Spleen (tissue), 7 donors: ENCODE measurements at regions not wholly inside any gene's neighbourhood (a gene's known extent, or its start where the extent isn't known, plus 50 kb on each side); places are given as distances from the start of the nearest gene placed in this dataset.

Experiments used
- CTCF ChIP-seq, 11 experiments: fragments of 200-600 bp in 7 of 11; fragments of 450-650 bp in 4 of 11; sonication (generic) in 4 of 11; IDR thresholded peaks in 8 of 11; conservative IDR thresholded peaks in 3 of 11; 1 replicate in 7 of 11; 2 replicates in 4 of 11; pipeline versions ENCODE4 v1.4.0 to v1.8.0; 2016 to 2021; ENCODE audit warnings: antibody characterized with exemption in 11 of 11, inconsistent platforms in 4 of 11, mild to moderate bottlenecking in 1 of 11
- POLR2AphosphoS5 ChIP-seq, 3 donors: sonication (generic); formaldehyde crosslinking; IDR thresholded peaks; one replicate each; pipeline ENCODE4 v1.5.1; 2017; ENCODE audit warnings: antibody characterized with exemption in 3 of 3
- donor health status: DM: no; HTN: no; CAD: no; lungs with moderate emphysema.
- donor health status: DM: no; HTN: no; CAD: no.
- donor health status: DM: no; HTN: no; CAD: no.

GRCh38 chr6:67811239-67812037, 823.6 kb upstream of the ADGRB3 start:
- TF ChIP-seq CTCF (IDR thresholded peaks at IDR 0.05 in 8 of 11, conservative IDR thresholded peaks at IDR 0.05 in 3 of 11): no peak
- no peak for TF ChIP-seq POLR2AphosphoS5 (IDR thresholded peaks at IDR 0.05)
